Stromal cell of bone marrow (primary cell): ENCODE measurements at regions not wholly inside any gene's neighbourhood (a gene's known extent, or its start where the extent isn't known, plus 50 kb on each side); places are given as distances from the start of the nearest gene placed in this dataset.

Experiments used
- DNase-seq: peaks from one replicate; pipeline ENCODE4 v3.0.0-alpha.2; 2012; ENCODE audit warnings: low read depth

DNA sequence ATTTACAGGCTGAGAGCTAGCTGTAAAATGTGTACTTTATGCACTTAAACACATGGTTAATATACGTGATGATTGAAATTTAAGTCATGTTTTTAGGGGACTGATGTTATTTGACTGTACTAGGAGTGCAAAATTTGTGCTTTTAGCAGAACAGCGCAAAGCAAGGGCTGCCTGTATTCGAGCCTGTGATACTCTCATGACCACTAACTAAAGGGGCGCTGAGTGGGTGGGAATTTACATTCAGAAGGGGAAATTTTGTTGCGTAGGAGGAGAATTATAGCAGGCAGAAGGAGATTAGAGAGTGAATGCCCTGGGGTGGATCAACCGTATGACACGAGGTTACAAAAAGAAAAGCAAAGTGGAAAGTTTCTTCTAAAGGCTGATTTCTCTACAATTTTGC is 271.8 kb upstream of the HTR2A start:
- DNase-seq, result no peak

DNA sequence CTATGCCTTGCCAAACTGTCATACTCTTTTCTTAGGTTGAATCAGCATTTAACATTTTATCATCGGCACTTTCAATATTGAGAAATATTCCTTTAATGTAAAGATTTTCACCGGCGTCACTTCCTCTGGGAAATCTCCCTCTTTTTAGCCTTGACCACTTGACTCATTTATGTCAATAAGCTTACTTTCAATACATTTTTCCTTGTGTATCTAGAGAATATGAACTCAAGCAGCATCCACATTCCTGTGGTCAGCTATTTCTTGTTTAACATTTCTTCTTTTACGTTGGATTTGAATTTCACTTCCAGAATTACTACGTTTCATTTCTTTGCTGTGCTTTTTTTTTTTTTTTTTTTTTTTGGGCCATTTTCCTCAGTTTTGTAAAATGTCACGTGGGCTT is 271.2 kb upstream of the HTR2A start:
- DNase-seq, result no peak

DNA sequence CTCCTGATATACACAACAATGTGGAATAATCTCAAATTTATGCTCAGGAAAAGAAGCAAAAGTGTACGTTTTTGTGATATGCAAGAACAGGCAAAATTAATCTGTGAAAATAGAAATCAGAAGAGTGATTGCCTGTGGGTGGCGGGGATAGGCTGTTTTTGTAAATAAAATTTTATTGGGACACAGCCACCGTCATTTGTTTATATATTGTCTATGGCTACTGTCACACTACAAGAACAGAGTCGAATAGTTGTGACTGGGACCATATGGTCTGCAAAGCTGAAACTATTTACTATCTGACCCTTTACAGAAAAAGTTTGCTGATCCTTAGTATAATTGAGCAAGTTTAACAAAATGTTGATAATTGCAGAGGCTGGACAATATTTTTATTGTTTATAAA is 269.5 kb upstream of the HTR2A start:
- no peak for DNase-seq

DNA sequence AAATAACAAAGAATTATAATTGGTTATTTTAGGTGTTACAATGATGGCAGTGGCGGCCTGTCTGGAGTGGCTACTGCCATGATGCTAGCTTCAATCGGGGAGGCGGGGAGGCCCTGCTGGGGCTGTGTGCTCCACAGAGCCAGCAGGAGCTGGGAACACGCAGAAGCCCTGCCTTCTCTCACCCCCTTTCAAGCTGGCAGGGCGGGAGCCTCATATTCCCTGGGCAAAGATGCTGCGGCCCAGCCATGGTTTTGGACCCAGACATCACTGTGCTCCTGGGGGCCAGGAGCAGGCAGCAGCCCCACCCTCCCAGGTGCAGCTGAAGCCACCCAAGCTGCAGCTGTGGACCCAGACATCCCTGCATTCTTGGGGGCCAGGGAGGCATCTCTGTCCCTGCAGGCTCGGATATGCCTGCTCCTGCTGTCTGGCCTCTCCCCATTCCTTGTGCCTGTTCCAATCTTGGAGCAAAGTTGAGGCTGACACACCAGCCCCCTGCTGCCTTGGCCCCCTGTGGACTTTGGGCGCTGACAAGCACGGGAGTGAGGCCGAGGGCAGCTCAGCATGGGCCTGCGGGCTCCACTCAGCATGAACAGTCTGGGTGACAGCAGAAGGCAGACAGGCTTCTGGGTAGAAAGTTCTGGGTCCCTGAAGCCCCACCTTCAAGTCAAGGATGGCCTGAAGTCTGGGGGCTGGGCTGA is 263.1 kb upstream of the HTR2A start:
- DNase-seq, result no peak

DNA sequence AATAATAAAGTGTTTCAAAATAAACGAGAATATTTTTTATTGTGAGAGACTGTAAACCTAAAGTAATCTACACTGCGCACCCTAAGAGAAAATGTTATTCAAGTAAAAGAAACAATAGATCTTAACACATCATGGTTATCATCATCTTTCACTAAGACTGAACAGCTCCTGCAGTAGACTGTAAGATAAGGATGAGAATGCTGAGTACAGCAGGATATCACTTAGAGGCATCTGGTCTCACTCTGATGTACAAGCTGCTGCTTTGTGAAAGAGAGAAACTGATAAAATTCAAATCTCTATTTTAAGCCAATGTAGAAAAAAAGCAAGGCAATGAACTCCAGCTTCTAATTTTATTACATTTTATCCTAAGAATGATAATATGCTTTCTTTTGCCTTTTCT is 261.7 kb upstream of the HTR2A start:
- no peak for DNase-seq

DNA sequence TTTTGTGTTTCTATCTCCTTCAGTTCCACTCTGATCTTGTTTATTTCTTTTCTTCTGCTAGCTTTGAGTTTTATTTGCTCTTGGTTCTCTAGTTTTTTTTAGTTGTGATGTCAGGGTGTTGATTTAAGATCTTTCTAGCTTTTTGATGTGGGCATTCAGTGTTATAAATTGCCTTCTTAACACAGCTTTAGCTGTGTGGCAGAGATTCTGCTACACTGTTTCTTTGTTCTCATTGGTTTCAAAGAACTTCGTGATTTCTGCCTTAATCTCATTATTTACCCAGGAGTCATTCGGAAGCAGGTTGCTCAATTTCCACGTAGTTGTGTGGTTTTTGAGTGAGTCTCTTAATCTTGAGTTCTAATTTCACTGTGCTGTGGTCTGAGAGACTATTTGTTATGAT is 251.7 kb upstream of the HTR2A start:
- no peak for DNase-seq

DNA sequence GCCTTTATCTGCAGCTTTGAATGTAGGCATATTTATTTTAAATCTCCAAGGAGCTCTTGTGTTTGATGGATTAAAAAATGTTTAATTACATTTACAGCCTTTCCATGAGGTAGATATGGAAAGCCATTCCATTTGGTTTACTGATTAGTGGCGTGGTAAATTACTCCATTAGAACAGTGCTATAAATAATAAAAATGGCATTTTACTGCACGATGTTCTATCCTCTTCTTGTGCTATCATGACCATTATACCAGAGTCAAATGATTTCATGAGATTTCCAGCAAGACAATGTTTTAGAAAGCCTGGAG is 250.9 kb upstream of the HTR2A start:
- no peak for DNase-seq

DNA sequence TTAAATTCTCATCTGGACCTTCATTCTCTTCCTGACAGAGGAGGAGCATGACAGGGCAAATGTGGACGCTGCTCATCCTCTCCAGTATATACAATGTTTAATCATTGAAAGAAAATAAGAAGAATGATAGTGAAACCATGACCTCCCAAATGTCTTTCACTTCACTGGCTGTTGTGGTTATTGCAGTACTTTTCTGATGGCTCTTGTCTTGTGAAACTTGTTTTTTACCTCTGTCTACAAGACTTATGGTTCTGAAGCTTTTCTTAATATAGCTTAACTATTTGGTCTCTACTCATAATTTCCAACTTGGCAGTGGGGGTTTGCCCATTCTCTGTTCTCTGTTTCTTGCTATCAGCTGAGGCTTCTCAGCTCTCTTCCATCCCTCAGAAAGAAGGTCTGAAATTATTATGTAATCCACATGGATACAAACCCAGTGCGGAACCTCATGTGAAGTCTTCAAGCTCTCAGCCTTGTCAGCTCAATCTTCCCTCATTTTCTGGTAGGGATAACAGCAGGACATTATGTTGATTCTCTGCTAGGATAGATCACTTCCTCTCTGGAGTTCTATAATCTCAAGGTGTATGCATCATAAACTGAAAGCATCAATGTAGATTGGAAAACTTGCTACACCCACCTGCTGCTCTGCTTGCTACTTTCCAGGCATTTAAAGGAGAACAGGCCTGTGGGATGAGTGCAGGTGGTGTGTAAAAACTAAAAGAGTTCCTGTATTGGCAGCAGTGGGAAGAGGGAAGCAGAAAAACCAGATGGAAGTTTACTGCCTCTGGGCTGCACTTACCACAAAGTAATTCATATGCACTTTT is 250.3 kb upstream of the HTR2A start:
- DNase-seq, result no peak

DNA sequence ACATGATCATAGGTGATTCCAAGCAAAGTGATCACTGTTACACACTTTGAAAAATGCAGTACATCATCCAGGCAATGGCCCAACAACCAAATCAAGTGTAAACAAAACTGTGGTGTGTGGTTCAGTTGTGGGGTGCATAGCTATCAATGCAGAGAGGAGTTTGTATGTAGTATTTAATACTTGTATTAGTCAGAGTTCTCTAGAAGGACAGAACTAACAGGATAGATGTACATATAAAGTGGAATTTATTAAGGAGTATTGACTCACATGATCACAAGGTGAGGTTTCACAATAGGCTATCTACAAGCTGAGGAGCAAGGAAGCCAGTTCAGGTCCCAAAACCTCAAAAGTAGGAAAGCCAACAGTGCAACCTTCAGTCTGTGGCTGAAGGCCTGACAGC is 249.3 kb upstream of the HTR2A start:
- DNase-seq, result no peak

DNA sequence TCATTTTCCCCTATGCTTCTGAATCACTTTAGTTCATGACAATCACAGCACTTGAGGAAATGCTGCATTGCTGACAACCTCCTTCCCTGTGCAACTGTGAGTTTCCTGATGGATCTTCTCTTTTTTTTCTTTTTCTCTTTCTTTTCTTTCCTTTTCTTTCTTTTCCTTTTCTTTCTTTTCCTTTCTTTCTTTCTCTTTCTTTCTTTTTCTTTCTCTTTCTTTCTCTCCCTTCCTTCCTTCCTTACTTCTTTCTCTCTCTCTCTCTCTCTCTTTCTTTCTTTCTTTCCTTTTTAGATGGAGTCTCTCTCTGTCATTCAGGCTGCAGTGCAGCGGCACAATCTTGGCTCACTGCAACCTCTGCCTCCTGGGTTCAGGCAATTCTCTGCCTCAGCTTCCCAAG is 247.9 kb upstream of the HTR2A start:
- DNase-seq, result peak; percentile 27

DNA sequence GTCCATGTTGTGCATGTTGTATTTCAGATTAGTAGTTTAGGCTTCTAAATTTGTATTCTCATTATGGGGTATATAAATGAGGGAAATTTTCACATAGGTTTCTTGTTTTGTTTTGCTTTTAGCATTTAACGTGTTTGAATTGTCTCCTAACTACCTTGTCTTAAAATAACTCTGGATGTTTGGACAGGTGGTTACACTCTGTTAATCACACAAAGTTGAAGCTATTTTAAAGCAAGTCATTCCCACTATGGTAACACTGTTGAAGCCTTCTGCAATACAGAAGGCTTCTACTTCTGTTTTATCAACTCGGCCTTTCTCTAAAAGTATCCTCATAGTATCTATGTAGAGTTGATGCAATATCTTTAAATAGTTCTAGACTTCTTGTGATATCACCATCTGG is 245.3 kb upstream of the HTR2A start:
- DNase-seq, result no peak

DNA sequence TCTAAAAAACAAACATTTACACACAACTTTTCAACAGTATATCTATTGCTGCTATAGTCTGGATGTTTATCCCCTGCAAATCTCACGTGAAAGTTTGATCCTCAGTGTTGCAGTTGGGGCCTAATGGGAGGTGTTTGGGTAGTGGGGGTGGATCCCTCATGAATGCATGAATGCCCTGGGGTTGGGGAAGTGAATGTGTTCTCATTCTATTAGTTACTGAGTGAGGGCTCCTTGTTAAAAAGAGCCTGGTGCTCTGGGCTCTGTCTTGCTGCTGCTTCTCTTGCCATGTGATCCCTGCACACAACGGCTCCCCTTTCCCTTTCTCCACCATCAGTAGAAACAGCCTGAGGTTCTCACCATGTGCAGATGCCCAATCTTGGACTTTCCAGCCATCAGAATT is 242.7 kb upstream of the HTR2A start:
- DNase-seq, result no peak

DNA sequence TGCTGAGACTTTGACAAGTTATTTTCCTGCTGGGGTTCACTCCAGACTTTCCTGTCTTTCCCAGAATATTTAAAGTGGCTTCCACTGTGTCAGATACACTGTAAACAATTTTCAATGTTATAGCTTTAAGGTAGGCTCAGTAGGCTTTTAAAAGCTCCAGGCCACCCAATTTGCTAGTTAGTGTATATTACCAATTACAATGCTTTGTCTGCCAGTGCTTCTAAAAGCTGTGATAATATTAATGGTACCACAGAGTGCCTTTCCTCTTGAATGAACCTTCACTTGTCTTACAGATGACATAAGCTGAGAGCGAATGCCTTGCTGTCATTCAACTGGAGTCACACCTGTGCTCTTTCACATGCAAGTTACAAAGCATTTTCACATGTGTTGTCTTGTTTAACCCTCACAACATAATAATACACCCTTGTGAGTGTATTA is 239.7 kb upstream of the HTR2A start:
- DNase-seq, result no peak

DNA sequence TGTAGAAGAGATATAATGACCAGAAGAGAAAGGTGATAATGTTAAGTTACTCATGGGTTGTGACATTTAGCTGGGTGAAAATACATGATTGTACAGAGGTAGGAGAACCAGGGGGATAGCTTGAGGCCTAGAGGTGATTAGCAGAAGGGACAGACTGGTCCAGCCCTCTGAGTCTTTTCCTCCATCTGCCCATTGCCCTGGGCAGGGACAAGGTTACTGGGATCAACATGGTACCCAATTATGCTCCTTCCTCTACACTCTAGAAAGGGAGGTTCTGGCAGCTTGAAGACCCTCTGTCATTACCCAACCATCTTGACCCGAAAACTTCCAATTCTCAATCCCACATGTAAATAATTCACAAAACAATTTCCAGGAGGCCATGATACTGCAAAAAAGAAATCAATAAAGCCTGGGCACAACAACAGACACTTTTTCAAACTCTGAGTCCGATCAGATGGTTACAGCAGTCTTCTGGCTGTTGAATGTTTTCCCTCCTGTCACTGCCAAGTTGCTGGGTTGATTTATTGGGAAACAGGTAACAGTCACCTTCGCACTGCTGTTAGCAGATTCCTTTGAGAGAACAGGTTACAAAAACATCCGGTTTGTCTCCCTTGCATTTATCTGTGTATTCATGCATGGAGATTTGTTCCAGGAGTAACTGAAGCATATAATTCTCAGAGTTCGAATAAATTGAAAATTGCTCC is 239.1 kb upstream of the HTR2A start:
- DNase-seq, result no peak

DNA sequence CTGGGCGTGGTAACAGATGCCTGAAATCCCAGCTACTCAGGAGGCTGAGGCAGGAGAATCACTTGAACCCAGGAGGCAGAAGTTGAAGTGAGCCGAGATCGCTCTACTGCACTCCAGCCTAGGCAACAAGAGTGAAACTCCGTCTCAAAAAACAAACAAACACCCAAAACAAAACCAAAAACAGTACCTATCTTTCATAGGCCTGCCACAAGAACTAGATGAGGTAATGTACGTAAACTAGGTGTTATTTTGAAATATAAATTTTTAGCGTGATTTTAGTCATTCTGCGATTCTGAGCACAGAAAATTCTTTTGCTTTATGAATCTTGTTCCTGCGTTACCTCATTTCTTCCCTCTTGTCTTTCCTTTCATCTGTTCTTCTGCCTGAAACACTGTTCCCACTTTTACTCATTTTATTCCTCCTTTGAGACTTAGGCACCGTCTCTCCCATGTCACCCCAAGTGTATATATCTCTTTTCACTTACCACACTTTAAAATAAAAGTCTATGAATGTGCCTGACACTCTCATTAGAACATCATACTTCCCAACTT is 238.2 kb upstream of the HTR2A start:
- DNase-seq, result no peak

DNA sequence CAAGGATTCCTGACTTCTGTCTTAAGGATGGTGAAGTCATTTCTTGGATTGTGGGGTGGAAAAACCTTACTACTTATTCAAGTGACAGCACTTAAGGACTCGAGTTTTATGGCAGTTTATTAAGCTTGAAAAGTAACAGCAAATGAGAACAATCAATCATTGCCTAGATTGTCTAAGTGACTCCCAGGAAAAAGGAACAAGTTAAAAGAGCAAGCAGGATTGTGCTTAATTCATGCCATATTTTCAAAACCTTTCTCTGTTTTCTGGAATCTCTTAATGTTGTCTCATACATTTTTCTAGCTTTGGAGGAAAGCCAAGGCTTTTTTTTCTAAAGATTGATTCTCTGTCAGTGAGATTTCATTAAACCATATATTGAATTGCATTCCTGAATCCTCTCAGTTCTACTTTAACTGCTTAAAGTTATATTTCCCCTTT is 236.2 kb upstream of the HTR2A start:
- no peak for DNase-seq

DNA sequence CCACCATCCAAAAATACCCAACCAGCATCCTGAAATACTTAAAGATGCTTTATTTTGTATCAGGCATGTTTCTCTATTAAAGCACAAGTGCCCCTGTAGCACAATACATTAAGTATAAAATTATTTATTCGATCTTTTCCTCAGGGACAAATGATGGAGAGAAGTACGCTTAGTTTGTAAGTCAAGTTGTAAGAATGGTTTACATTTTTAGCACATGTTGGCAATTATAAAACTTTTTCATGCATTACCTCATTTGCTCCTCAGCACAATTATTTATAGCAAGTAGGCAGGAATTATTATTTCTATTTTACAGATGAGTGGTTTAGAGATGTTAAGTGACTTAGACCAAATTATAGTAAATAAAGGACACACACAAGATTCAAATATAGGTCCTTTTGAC is 232.6 kb upstream of the HTR2A start:
- no peak for DNase-seq

DNA sequence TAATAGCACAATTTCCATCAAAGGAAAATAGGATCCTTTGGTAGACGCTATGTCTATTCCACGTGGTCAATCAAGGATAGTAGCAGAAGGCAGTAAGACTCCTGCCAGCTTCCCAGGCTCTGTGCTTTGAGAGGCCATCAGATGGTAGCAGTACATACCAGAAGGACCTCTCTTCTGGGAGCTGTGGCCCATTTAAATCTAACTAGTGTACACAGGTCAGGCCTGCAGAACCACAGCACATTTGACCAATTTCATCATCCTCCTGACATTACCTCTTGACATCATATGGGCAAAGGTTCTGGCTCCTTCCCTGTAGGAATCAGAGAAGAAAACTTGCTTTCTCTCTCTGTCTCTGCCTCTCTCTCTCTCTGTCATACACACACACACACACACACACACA is 229.6 kb upstream of the HTR2A start:
- DNase-seq, result no peak

DNA sequence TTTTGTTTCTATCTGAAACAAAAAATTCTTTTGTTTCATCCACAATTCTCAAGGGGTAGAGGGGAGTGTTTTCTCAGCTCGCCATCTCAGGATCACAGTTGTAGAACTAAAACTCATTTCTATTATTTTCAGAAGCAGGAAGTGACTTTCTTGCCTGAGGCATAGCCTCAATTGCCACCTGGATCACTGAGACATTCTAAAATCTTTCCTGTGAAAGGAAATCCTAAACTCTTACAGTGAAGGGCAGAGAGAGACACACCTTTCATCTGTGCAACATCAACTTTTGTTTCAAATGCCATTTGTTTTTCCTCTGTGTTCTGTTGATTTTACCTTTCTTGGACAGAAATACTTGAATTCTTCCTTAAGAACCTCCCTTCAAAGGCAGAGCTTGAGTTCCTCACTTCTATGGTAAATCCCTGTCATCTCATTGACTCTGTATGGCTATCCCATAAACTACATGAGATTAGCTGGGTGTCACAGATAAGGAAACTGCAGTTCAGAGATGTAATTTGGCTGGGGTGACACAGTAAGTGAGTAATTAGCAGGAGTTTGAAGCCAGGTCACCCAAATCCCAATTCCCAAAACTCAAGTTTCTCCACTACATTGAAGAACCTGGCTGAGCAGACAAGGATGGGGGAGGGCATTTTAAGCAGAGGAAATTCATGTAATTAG is 224.4 kb upstream of the HTR2A start:
- DNase-seq, result no peak

DNA sequence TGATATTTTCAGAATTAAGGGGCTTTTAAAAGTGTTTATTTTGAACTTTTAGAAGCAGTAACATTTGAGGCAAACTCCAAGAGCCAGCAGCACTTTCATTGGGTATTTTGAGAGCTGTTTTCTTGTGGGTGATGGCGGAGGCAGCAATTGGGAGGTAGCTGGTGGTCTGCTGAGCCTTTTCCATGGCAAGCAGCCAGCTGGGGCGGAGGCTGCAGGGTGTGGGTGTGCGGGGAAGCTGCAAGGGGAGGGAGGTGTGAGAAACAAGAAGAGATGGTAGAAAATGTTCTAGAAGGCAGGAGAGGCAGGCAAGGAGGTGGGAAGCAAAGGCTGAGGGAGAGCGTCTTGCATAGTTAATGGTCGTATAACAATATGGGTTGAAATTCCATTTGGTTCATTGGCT is 223.4 kb upstream of the HTR2A start:
- DNase-seq, result no peak

DNA sequence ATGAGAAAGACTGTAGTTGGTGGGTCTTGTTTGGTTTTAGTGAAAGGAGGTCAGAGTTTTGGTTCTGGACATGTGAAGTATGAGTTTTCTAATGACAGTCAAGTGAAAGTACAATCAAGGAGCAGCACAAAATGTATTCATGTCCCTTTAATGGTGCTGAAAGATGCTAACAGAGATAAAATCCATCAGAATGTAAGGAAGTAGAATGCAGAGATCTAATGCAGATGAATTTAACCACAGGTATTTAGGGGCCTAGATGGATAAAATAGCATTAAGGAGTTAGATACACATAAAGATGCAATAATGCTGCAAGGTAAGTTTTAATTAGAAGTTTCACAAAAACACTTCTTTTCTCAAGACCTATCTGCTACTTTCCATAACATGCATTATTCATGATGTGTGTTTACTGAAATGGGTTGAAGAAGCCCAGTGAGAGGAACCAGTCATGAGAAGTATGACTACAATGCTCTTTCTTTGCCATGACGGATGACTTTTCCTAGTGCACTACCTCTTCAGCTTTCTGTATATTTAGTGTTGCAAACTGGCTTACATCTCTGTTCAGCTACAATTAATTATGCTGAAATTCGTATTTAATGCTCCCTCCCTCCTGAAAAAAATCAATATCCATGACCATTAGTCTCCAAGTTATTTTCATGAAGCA is 222.9 kb upstream of the HTR2A start:
- no peak for DNase-seq

DNA sequence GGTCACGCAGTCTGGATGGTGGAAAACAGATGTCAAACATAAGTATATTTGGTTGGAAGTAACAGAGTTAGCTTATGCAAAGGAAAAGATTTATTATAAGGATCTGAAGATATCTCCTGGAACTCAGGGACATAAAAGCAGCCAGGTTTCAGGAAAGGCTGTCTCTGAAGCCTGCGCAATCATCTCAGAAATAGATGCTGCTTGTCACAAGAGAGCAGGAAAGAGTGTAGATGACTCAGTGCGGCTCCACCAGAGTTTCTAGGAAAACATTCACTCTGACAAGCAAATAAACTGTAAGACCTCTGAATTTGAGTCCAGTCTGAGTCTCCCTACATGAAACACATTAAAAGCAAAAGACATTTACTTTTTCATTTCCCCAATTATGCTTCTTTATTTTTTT is 220.4 kb upstream of the HTR2A start:
- DNase-seq, result peak; percentile 70
